RWPE2 (cell line): ENCODE measurements at regions not wholly inside any gene's neighbourhood (a gene's known extent, or its start where the extent isn't known, plus 50 kb on each side); places are given as distances from the start of the nearest gene placed in this dataset.

Experiments
- ATAC-seq: fragments of 200-7000 bp; cut with Tn5 transposase; 3 replicates; pipeline ENCODE4 v1.9.1; 2021; ENCODE audit warnings: low read depth
- DNase-seq: peaks from one replicate; pipeline ENCODE4 v3.0.0-alpha.2; 2020; ENCODE audit warnings: low spot score
- H3K27ac ChIP-seq: fragments of 450-650 bp; 2 replicates; pipeline ENCODE4 v1.5.1; 2017; ENCODE audit warnings: mild to moderate bottlenecking; ENCODE audit not compliant: poor library complexity, severe bottlenecking
- H3K27me3 ChIP-seq: fragments of 250-450 bp; sonication (Bioruptor Pico); 2 replicates; pipeline ENCODE4 v1.5.1; 2021; ENCODE audit warnings: mild to moderate bottlenecking, moderate library complexity; ENCODE audit not compliant: insufficient read depth, poor library complexity, severe bottlenecking
- H3K36me3 ChIP-seq: fragments of 250-450 bp; sonication (Bioruptor Pico); 2 replicates; pipeline ENCODE4 v1.5.1; 2020; ENCODE audit warnings: low read depth, mild to moderate bottlenecking, moderate library complexity
- H3K4me1 ChIP-seq: fragments of 250-450 bp; sonication (Bioruptor Pico); 2 replicates; pipeline ENCODE4 v1.5.1; 2021; ENCODE audit warnings: mild to moderate bottlenecking, moderate library complexity; ENCODE audit not compliant: insufficient read depth, poor library complexity, severe bottlenecking
- H3K4me3 ChIP-seq: fragments of 250-450 bp; sonication (Bioruptor Pico); 2 replicates; pipeline ENCODE4 v1.5.1; 2021; ENCODE audit warnings: mild to moderate bottlenecking, moderate library complexity; ENCODE audit not compliant: severe bottlenecking
- H3K9me3 ChIP-seq: fragments of 250-450 bp; sonication (Bioruptor Pico); 2 replicates; pipeline ENCODE4 v1.5.1; 2021; ENCODE audit warnings: mild to moderate bottlenecking, moderate library complexity; ENCODE audit not compliant: severe bottlenecking
- TF ChIP-seq, protein P1 (sequence below): fragments of 450-650 bp; IDR thresholded peaks from one replicate; pipeline ENCODE4 v1.5.1; 2017; ENCODE audit warnings: mild to moderate bottlenecking, moderate library complexity; ENCODE audit not compliant: poor library complexity, severe bottlenecking

DNA sequence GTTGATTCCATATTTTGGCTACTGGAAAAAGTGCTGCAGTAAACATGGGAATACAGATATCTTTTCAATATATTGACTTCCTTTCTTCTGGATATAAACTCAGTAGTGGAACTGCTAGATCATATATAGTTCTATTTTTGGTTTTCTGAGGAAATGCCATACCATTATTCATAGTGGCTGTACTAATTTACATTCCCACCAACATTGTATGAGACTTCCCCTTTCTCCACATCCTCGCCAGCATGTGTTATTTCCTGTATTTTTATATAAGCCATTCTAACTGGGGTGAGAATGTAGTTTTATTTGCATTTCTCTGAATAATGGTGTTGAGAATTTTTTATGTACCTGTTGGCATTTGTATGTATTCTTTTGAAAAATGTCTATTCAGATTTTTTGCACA, 385.2 kb downstream of the NUF2 start:
- no peak for DNase-seq
- no peaks in the 10 kb centered on the region for H3K36me3 ChIP-seq
- peaks cover 5% of the 10 kb centered on the region for H3K4me1 ChIP-seq
- ATAC-seq = no peak
- TF ChIP-seq, protein P1, sequence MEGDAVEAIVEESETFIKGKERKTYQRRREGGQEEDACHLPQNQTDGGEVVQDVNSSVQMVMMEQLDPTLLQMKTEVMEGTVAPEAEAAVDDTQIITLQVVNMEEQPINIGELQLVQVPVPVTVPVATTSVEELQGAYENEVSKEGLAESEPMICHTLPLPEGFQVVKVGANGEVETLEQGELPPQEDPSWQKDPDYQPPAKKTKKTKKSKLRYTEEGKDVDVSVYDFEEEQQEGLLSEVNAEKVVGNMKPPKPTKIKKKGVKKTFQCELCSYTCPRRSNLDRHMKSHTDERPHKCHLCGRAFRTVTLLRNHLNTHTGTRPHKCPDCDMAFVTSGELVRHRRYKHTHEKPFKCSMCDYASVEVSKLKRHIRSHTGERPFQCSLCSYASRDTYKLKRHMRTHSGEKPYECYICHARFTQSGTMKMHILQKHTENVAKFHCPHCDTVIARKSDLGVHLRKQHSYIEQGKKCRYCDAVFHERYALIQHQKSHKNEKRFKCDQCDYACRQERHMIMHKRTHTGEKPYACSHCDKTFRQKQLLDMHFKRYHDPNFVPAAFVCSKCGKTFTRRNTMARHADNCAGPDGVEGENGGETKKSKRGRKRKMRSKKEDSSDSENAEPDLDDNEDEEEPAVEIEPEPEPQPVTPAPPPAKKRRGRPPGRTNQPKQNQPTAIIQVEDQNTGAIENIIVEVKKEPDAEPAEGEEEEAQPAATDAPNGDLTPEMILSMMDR = no peak
- no peaks in the 10 kb centered on the region for H3K9me3 ChIP-seq
- H3K27ac ChIP-seq = no peak overlapping the region
- no peak overlapping the region for H3K4me3 ChIP-seq
- no peaks in the 10 kb centered on the region for H3K27me3 ChIP-seq

DNA sequence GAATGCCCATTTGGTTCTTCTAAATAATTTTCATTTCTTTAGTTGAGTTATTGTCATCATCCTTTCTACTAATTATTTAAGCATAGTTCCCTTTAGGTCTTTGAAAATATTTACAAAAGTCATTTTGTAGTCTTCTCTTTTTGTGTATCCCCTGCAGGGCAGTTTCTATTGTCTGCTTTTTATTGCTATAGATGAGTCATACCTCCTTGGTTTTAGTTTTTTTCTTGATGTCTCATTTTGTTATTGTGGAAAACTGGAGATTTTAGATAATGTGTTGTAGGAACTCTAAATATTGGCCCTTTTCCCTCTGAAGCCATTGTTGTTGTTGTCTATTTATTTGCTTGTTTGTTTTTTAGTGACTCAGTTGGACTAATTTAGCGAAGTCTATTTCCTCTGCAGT, 387.9 kb downstream of the NUF2 start:
- no peak for ATAC-seq
- no peak overlapping the region for H3K27ac ChIP-seq

DNA sequence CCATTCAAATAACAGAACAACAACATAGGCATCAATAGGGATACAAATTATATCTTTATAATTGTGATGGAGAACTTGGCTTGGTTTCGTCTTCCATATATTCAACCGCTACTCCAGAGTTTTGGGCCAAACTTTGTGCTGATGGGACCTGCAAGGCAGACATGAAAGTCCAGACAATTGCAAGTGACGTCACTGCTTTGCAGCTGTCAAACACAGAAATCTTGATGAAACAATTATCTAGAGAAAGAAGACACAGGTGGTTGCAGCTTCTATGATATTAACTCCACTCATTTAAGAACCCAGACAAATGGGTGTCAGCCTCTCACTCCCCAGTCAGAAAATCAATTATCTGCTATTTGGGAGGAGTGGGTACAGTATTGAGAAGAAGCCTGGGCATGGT, 390.6 kb downstream of the NUF2 start:
- ATAC-seq = no peak
- TF ChIP-seq, protein P1 = no peak
- no peak for DNase-seq
- Histone ChIP-seq H3K4me1 (no peaks in the 10 kb centered on the region), H3K27ac (no peak overlapping the region), H3K4me3 (no peak overlapping the region), H3K27me3 (no peaks in the 10 kb centered on the region), H3K9me3 (no peaks in the 10 kb centered on the region), H3K36me3 (no peaks in the 10 kb centered on the region)

More for the DNA sequence above, 387.9 kb downstream of the NUF2 start:
- no peak overlapping the region for H3K4me3 ChIP-seq
- no peaks in the 10 kb centered on the region for H3K27me3 ChIP-seq
- no peaks in the 10 kb centered on the region for H3K4me1 ChIP-seq
- TF ChIP-seq, protein P1 = no peak
- no peak for DNase-seq
- no peaks in the 10 kb centered on the region for H3K9me3 ChIP-seq
- no peaks in the 10 kb centered on the region for H3K36me3 ChIP-seq

DNA sequence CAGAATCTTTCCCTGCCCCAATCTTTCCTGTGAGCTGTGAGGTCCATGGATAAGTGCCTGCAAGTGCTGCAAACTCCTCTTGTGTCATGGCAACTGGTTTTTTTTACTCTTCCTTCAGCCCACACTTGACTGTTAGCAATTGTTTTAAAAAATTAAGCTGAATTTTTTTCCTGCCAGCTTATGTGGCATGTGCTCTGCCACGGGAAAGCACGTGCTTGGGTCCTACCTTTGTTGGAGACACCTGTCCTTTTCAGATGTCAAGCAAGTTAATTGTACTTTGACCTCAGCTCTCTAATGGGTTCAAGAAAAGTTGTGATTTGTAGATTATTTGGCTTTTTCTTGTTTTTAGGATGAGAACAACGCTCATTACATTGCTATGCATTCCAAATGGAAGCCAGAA, 398.5 kb downstream of the NUF2 start:
- no peak overlapping the region for H3K27ac ChIP-seq
- TF ChIP-seq, protein P1 = no peak
- DNase-seq (no peak), ATAC-seq (no peak)
- H3K9me3 ChIP-seq = no peaks in the 10 kb centered on the region
- H3K4me3 ChIP-seq = no peak overlapping the region
- H3K36me3 ChIP-seq = no peaks in the 10 kb centered on the region
- H3K4me1 ChIP-seq = no peaks in the 10 kb centered on the region
- no peaks in the 10 kb centered on the region for H3K27me3 ChIP-seq

DNA sequence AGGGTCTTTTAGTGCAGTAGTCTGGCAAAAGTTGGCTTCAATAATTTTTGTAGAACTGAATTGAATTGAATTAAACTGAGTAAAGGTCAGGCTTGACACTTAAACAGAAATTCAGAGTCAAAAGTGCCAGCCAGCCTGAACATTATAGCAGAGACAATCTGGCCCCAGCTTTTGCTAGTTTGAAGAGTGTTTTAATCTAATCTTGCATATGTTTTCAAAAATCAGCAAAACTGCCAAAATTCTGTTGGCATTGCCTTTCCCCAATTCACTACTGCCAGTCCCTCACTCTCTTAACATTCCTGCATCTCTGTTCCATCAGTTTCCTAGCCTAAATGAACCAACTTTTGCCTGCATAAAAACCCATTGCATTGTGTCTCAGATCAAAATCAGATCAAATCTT, 403.8 kb downstream of the NUF2 start:
- no peaks in the 10 kb centered on the region for H3K4me1 ChIP-seq
- no peaks in the 10 kb centered on the region for H3K9me3 ChIP-seq
- no peaks in the 10 kb centered on the region for H3K27me3 ChIP-seq
- DNase-seq (no peak), ATAC-seq (no peak)
- no peaks in the 10 kb centered on the region for H3K36me3 ChIP-seq
- no peak overlapping the region for H3K27ac ChIP-seq
- no peak overlapping the region for H3K4me3 ChIP-seq
- TF ChIP-seq, protein P1 = no peak
